ENCODE measurements at regions not wholly inside any gene's neighbourhood (a gene's known extent, or its start where the extent isn't known, plus 50 kb on each side); places are given as distances from the start of the nearest gene placed in this dataset.

- TF ChIP-seq CHD2 (IDR thresholded peaks at IDR 0.05; ENCODE audit: low read depth, low read length) (no peak), HCFC1 (IDR thresholded peaks at IDR 0.05; ENCODE audit: low read depth, low read length) (no peak), CTCF (CRISPR knock-in tag; IDR thresholded peaks at IDR 0.05) (0 out of 2 replicates have a peak, but pooled peaks have one; percentile 8), AGO2 (optimal IDR thresholded peaks at IDR 0.05; ENCODE audit: low read depth, low read length) (no peak), ZNF275 (CRISPR knock-in tag; IDR thresholded peaks at IDR 0.05; ENCODE audit: borderline replicate concordance) (no peak), NFATC3 (CRISPR knock-in tag; IDR thresholded peaks at IDR 0.05) (no peak), PCBP1 (IDR thresholded peaks at IDR 0.05; ENCODE audit: borderline replicate concordance, low read depth, low read length) (no peak), HMG20B (CRISPR knock-in tag; conservative IDR thresholded peaks at IDR 0.05) (no peak), ATF1 (CRISPR knock-in tag; IDR thresholded peaks at IDR 0.05) (no peak), THRA (CRISPR knock-in tag; IDR thresholded peaks at IDR 0.05; ENCODE audit: borderline replicate concordance) (no peak)
Measured at GRCh38 chr1:241408170-241408569, 51.2 kb upstream of the RGS7 start.
